Brain microvascular endothelial cell (primary cell): ENCODE measurements at regions not wholly inside any gene's neighbourhood (a gene's known extent, or its start where the extent isn't known, plus 50 kb on each side); places are given as distances from the start of the nearest gene placed in this dataset.

Experiments
- DNase-seq: peaks from one replicate; pipeline ENCODE4 v3.0.0-alpha.2; 2020
- H3K27ac ChIP-seq: fragments of 250-450 bp; sonication (Bioruptor Pico); 2 replicates; pipeline ENCODE4 v1.5.1; 2020; ENCODE audit warnings: mild to moderate bottlenecking, moderate library complexity
- H3K27me3 ChIP-seq: fragments of 250-450 bp; sonication (Bioruptor Pico); replicated peaks from 2 replicates; pipeline ENCODE4 v1.5.1; 2020; ENCODE audit warnings: mild to moderate bottlenecking
- H3K36me3 ChIP-seq: fragments of 250-450 bp; sonication (Bioruptor Pico); replicated peaks from 2 replicates; pipeline ENCODE4 v1.5.1; 2020; ENCODE audit warnings: mild to moderate bottlenecking
- H3K4me3 ChIP-seq: 2 replicates; pipeline ENCODE4 v1.5.1; 2011; ENCODE audit warnings: low read depth, mild to moderate bottlenecking, control low read depth, low read length, moderate library complexity
- CTCF ChIP-seq: IDR thresholded peaks from 2 replicates; pipeline ENCODE4 v1.5.1; 2011; ENCODE audit warnings: low read depth, mild to moderate bottlenecking, moderate library complexity, low read length, control low read depth, inconsistent platforms; ENCODE audit errors: missing control alignments
- in situ Hi-C: cut with HindIII; loops from 2 replicates; pipeline ENCODE4 v1.10.0; 2017; ENCODE audit warnings: low sequenced_read_pairs, low pct_ligation_motif_present

- no peak for TF ChIP-seq CTCF
- Histone ChIP-seq H3K27ac (no peak overlapping the region), H3K4me3 (no peak overlapping the region), H3K36me3 (no peaks in the 10 kb centered on the region), H3K27me3 (no peaks in the 10 kb centered on the region)
- in situ Hi-C loops = no loop called here
- no peak for DNase-seq
These were observed 158.8 kb upstream of the SP8 start for GRCh38 chr7:20945451-20945850.

DNA sequence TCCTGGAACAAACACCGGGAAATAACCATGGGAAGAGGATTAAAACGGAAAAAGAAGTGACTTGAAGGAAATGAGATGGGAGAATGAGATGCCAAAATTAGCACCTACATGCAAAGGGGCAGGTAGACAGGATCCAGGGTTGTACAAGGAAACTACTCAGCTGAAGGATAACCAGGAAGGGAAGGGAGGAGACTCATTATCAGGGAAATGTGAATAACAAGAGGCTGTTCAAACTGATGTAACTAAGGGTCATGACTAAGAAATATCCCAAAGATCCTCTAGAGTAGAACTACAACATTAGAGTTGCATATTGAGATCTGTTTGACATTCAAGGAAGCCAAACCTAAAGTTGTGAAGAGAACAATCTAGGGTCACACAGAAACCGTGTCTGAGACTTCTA lies 166.2 kb upstream of the SP8 start:
- no peak overlapping the region for H3K27ac ChIP-seq
- H3K36me3 ChIP-seq = no peaks in the 10 kb centered on the region
- no peak overlapping the region for H3K4me3 ChIP-seq
- TF ChIP-seq CTCF = no peak
- no peaks in the 10 kb centered on the region for H3K27me3 ChIP-seq
- no peak for DNase-seq
- in situ Hi-C loops = no loop called here

DNA sequence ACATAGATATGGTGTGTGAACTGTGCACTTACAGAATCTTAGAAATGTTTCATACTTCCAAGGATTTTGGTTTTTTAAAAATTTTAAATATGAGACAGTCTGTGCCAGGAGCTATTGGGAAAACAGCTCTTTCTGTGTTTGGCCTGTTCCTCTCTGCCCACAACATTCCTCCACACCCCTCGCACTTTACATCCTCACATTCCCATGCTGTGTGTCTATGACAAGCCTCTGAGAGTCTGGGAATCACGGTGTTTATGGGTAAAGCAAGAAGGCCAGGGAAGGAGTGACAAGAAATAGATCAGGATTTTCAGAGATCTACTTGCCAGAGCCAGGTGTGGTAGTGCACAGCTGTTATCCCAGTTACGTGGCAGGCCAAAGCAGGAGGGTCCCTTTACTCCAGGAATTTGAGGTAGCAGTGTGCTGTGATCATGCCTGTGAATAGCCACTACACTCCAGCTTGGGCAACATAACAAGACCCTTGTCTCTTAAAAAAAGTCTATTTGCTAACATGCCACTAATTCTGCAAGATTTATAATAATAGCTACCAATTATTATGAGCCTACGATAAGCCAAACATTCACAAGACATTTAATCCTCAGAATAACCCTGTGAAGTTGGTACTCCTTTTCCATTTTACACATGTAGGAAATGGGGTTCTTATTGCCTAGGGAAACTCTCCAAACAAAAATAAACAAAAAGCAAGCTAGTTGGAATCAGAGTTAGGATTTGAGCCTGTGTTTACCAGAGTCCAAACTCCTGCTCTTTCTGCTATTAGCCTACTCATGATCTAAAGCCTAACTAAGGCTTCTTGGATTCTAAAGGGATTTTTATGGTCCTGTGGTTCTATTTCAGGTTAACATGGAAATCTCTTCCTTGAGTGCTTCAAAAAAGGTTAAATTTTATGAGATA lies 168.3 kb upstream of the SP8 start:
- no peaks in the 10 kb centered on the region for H3K27me3 ChIP-seq
- in situ Hi-C loops = no loop called here

DNA sequence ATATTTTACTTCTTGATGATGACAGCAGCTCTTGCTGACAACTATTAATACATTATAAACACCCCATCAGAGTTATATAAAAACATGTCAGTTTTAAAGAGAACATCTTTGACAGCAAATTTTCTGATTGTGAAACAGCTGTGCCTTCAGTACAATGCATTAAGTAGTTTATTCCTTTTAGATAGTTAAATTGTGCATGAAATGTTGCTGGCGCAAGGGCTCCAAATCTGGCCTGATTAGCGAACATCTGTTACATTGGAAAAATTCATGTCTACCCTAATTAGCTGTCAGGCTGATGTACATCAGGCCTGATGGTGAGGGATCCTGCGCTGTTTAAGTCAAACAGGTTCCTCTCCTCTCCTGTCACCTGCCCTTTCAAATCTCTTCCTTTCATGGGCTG lies 171.9 kb upstream of the SP8 start:
- no peaks in the 10 kb centered on the region for H3K27me3 ChIP-seq
- H3K27ac ChIP-seq = no peak overlapping the region
- no peak for TF ChIP-seq CTCF
- no peak for DNase-seq
- H3K36me3 ChIP-seq = no peaks in the 10 kb centered on the region
- in situ Hi-C loops = no loop called here
- H3K4me3 ChIP-seq = no peak overlapping the region

More for the DNA sequence above, 168.3 kb upstream of the SP8 start:
- H3K4me3 ChIP-seq = no peak overlapping the region
- no peak overlapping the region for H3K27ac ChIP-seq
- no peaks in the 10 kb centered on the region for H3K36me3 ChIP-seq
- DNase-seq = no peak
- TF ChIP-seq CTCF = no peak

DNA sequence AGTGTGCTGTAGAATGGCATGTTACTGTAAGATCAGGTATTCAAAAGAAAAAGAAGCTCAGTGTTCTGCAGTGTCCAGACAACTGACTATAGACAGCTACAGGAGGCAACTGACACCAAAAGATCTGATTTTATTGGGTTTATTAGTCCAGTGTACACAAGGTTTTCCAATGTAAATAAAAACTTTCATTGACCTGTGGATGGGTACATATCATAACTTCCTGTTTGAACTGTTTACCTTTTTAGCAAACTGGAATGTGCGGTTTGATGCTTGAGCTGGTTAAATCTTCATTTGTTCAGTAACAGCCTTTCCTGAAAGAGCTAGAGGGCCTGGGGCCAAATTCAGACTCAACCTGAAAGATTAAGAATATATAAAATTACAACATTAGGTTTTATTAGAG lies 172.6 kb upstream of the SP8 start:
- TF ChIP-seq CTCF = no peak
- H3K27me3 ChIP-seq = no peaks in the 10 kb centered on the region
- H3K27ac ChIP-seq = no peak overlapping the region
- in situ Hi-C loops = no loop called here
- DNase-seq = no peak
- H3K36me3 ChIP-seq = no peaks in the 10 kb centered on the region
- no peak overlapping the region for H3K4me3 ChIP-seq
